Mesenchymal stem cell (in vitro differentiated cells and primary cell): ENCODE measurements at regions not wholly inside any gene's neighbourhood (a gene's known extent, or its start where the extent isn't known, plus 50 kb on each side); places are given as distances from the start of the nearest gene placed in this dataset.

Experiments used
- DNase-seq: peaks from one replicate; pipeline ENCODE4 v3.0.0-alpha.2; 2013
- H2AFZ ChIP-seq: one replicate; pipeline ENCODE4 v1.6.1; 2013; ENCODE audit warnings: low read depth, mild to moderate bottlenecking, control low read depth, inconsistent platforms, low read length, moderate library complexity
- H2AK5ac ChIP-seq: 2 replicates; pipeline ENCODE4 v1.6.1; 2013; ENCODE audit warnings: low read length, moderate library complexity, mild to moderate bottlenecking, inconsistent platforms; ENCODE audit not compliant: severe bottlenecking
- H2BK120ac ChIP-seq: one replicate; pipeline ENCODE4 v1.6.1; 2013; ENCODE audit warnings: low read depth, mild to moderate bottlenecking, inconsistent platforms, low read length, moderate library complexity
- H2BK12ac ChIP-seq, 2 experiments: one replicate each; pipeline ENCODE4 v1.6.1; 2013; ENCODE audit warnings: inconsistent platforms in 2 of 2, low read length in 2 of 2, mild to moderate bottlenecking in 2 of 2, moderate library complexity in 2 of 2, control low read depth in 1 of 2
- H2BK15ac ChIP-seq: one replicate; pipeline ENCODE4 v1.6.1; 2013; ENCODE audit warnings: mild to moderate bottlenecking, low read depth, inconsistent platforms; ENCODE audit not compliant: poor library complexity, severe bottlenecking
- H2BK5ac ChIP-seq: 2 replicates; pipeline ENCODE4 v1.6.1; 2013; ENCODE audit warnings: low read depth, mild to moderate bottlenecking, low read length, control low read depth, inconsistent platforms; ENCODE audit not compliant: poor library complexity, severe bottlenecking
- H3K14ac ChIP-seq, 2 experiments: one replicate each; pipeline ENCODE4 v1.6.1; 2013; ENCODE audit warnings: inconsistent platforms in 2 of 2, low read length in 2 of 2, control low read depth in 1 of 2, mild to moderate bottlenecking in 1 of 2, moderate library complexity in 1 of 2
- H3K18ac ChIP-seq, 2 experiments: one replicate each; pipeline ENCODE4 v1.6.1; 2013; ENCODE audit warnings: inconsistent platforms in 2 of 2, low read length in 2 of 2, control low read depth in 1 of 2, low read depth in 1 of 2, mild to moderate bottlenecking in 1 of 2
- H3K23ac ChIP-seq, 2 experiments: one replicate each; pipeline ENCODE4 v1.6.1; 2013; ENCODE audit warnings: inconsistent platforms in 2 of 2, low read length in 2 of 2, mild to moderate bottlenecking in 2 of 2, moderate library complexity in 2 of 2, control low read depth in 1 of 2
- H3K27ac ChIP-seq: 2 replicates; pipeline ENCODE4 v1.5.1; 2013; ENCODE audit warnings: mild to moderate bottlenecking, moderate library complexity, low read length, control low read depth, inconsistent platforms; ENCODE audit not compliant: poor library complexity, severe bottlenecking
- H3K27me3 ChIP-seq, 2 experiments: 2 replicates each; pipeline versions ENCODE4 v1.6.1 to v1.7.0; 2013; ENCODE audit warnings: low read length in 2 of 2, mild to moderate bottlenecking in 2 of 2, moderate library complexity in 2 of 2, control low read depth in 1 of 2, inconsistent platforms in 1 of 2; ENCODE audit not compliant: control insufficient read depth in 1 of 2, insufficient read depth in 1 of 2
- H3K36me3 ChIP-seq, 2 experiments: 2 replicates each; pipeline versions ENCODE4 v1.6.1 to v1.7.0; 2013; ENCODE audit warnings: low read length in 2 of 2, control low read depth in 1 of 2, inconsistent platforms in 1 of 2, low read depth in 1 of 2, mild to moderate bottlenecking in 1 of 2; ENCODE audit not compliant: insufficient read depth in 2 of 2, control insufficient read depth in 1 of 2
- H3K4ac ChIP-seq, 2 experiments: one replicate each; pipeline ENCODE4 v1.6.1; 2013; ENCODE audit warnings: inconsistent platforms in 2 of 2, low read length in 2 of 2, mild to moderate bottlenecking in 2 of 2, moderate library complexity in 2 of 2, control low read depth in 1 of 2, low read depth in 1 of 2
- H3K4me1 ChIP-seq: 2 replicates; pipeline ENCODE4 v1.6.1; 2013; ENCODE audit warnings: low read depth, low read length, control low read depth; ENCODE audit not compliant: control insufficient read depth, insufficient read depth
- H3K4me2 ChIP-seq: 2 replicates; pipeline ENCODE4 v1.6.1; 2013; ENCODE audit warnings: low read length, mild to moderate bottlenecking, inconsistent platforms; ENCODE audit not compliant: poor library complexity, severe bottlenecking
- H3K4me3 ChIP-seq, 2 experiments: 2 replicates each; pipeline versions ENCODE4 v1.5.1 to v1.7.0; 2013; ENCODE audit warnings: low read length in 2 of 2, mild to moderate bottlenecking in 2 of 2, control low read depth in 1 of 2, low read depth in 1 of 2; ENCODE audit not compliant: insufficient read depth in 1 of 2
- H3K79me1 ChIP-seq: replicated peaks from 2 replicates; pipeline ENCODE4 v1.6.1; 2013; ENCODE audit warnings: mild to moderate bottlenecking, control low read depth, low read length, inconsistent platforms; ENCODE audit not compliant: poor library complexity, severe bottlenecking
- H3K9ac ChIP-seq: 2 replicates; pipeline ENCODE4 v1.7.0; 2013; ENCODE audit warnings: mild to moderate bottlenecking, low read length, moderate library complexity
- H3K9me3 ChIP-seq: 2 replicates; pipeline ENCODE4 v1.7.0; 2013; ENCODE audit warnings: mild to moderate bottlenecking, low read length; ENCODE audit not compliant: control insufficient read depth
- H4K8ac ChIP-seq: one replicate; pipeline ENCODE4 v1.6.1; 2013; ENCODE audit warnings: inconsistent platforms, mild to moderate bottlenecking, low read length, moderate library complexity
- H4K91ac ChIP-seq: one replicate; pipeline ENCODE4 v1.6.1; 2013; ENCODE audit warnings: mild to moderate bottlenecking, low read length, inconsistent platforms
- WGBS: methylation state at CpG from one replicate; pipeline ENCODE4 v1.1.7; 2013; ENCODE audit warnings: mixed read lengths; 5-methylcytosine and 5-hydroxymethylcytosine counted together

GRCh38 chr20:40223810-40224209 lies 465.2 kb downstream of the MAFB start:
- Histone ChIP-seq H3K27ac (no peak overlapping the region), H3K4me3 (no peak overlapping the region), H2AK5ac (no peak overlapping the region), H3K79me1 (no peaks in the 10 kb centered on the region), H3K23ac (no peak overlapping the region), H3K27me3 (peaks cover 0 to 18% of the 10 kb centered on the region in 2 experiments), H4K91ac (no peak overlapping the region), H3K9me3 (no peaks in the 10 kb centered on the region), H3K4ac (no peak overlapping the region), H3K4me2 (no peak overlapping the region), H2BK120ac (no peak overlapping the region), H4K8ac (no peak overlapping the region), H2BK12ac (no peak overlapping the region), H2BK15ac (no peak overlapping the region), H2BK5ac (no peak overlapping the region), H3K4me1 (no peaks in the 10 kb centered on the region), H3K36me3 (no peaks in the 10 kb centered on the region), H3K14ac (no peak overlapping the region), H3K9ac (no peak overlapping the region), H3K18ac (no peak overlapping the region), H2AFZ (no peak overlapping the region)
- no peak for DNase-seq
- 100% methylated on average over 2 of the region's 3 CpGs for WGBS

GRCh38 chr20:40218971-40219370 lies 470.1 kb downstream of the MAFB start:
- H3K27ac ChIP-seq, result no peak overlapping the region
- no peak overlapping the region for H4K91ac ChIP-seq
- no peaks in the 10 kb centered on the region for H3K36me3 ChIP-seq
- H3K23ac ChIP-seq, result no peak overlapping the region
- peaks cover 0 to 9% of the 10 kb centered on the region in 2 experiments for H3K27me3 ChIP-seq
- no peak for DNase-seq
- no peak overlapping the region for H2AK5ac ChIP-seq
- H2BK5ac ChIP-seq, result no peak overlapping the region
- WGBS, result 62% methylated on average over 2 of the region's 2 CpGs
- no peak overlapping the region for H3K4me3 ChIP-seq
- H3K18ac ChIP-seq, result no peak overlapping the region
- H3K9me3 ChIP-seq, result no peaks in the 10 kb centered on the region
- H2BK120ac ChIP-seq, result no peak overlapping the region
- no peak overlapping the region for H3K4me2 ChIP-seq
- H3K4ac ChIP-seq, result no peak overlapping the region
- no peak overlapping the region for H3K9ac ChIP-seq
- H3K4me1 ChIP-seq, result no peaks in the 10 kb centered on the region
- no peak overlapping the region for H2BK12ac ChIP-seq
- H2AFZ ChIP-seq, result no peak overlapping the region
- no peaks in the 10 kb centered on the region for H3K79me1 ChIP-seq
- H2BK15ac ChIP-seq, result no peak overlapping the region
- no peak overlapping the region for H4K8ac ChIP-seq
- H3K14ac ChIP-seq, result no peak overlapping the region

GRCh38 chr20:40218316-40218969 lies 470.6 kb downstream of the MAFB start:
- no peak overlapping the region for H2BK12ac ChIP-seq
- H2BK5ac ChIP-seq, result no peak overlapping the region
- no peak overlapping the region for H3K27ac ChIP-seq
- H3K23ac ChIP-seq, result no peak overlapping the region
- H3K9me3 ChIP-seq, result no peaks in the 10 kb centered on the region
- no peaks in the 10 kb centered on the region for H3K4me1 ChIP-seq
- no peak overlapping the region for H4K8ac ChIP-seq
- no peak overlapping the region for H2AFZ ChIP-seq
- H3K14ac ChIP-seq, result no peak overlapping the region
- peaks cover 0 to 9% of the 10 kb centered on the region in 2 experiments for H3K27me3 ChIP-seq
- no peak overlapping the region for H3K4me3 ChIP-seq
- 15% methylated on average over 7 of the region's 7 CpGs for WGBS
- no peak for DNase-seq
- no peak overlapping the region for H3K9ac ChIP-seq
- no peak overlapping the region for H2BK120ac ChIP-seq
- no peak overlapping the region for H3K18ac ChIP-seq
- no peak overlapping the region for H2BK15ac ChIP-seq
- H3K4ac ChIP-seq, result no peak overlapping the region
- no peak overlapping the region for H2AK5ac ChIP-seq
- H4K91ac ChIP-seq, result no peak overlapping the region
- no peak overlapping the region for H3K4me2 ChIP-seq
- H3K36me3 ChIP-seq, result no peaks in the 10 kb centered on the region
- H3K79me1 ChIP-seq, result no peaks in the 10 kb centered on the region

GRCh38 chr20:40207655-40208054 lies 481.4 kb downstream of the MAFB start:
- Histone ChIP-seq H3K14ac (no peak overlapping the region), H3K4me3 (no peak overlapping the region), H3K27ac (no peak overlapping the region), H2BK120ac (no peak overlapping the region), H3K36me3 (no peaks in the 10 kb centered on the region), H3K23ac (no peak overlapping the region), H3K79me1 (no peaks in the 10 kb centered on the region), H3K27me3 (no peaks in the 10 kb centered on the region), H2AK5ac (no peak overlapping the region), H3K4me2 (no peak overlapping the region), H2BK12ac (no peak overlapping the region), H4K91ac (no peak overlapping the region), H2BK5ac (no peak overlapping the region), H3K9ac (no peak overlapping the region), H3K4me1 (no peaks in the 10 kb centered on the region), H2BK15ac (no peak overlapping the region), H3K9me3 (no peaks in the 10 kb centered on the region), H4K8ac (no peak overlapping the region), H3K18ac (no peak overlapping the region), H3K4ac (no peak overlapping the region), H2AFZ (no peak overlapping the region)
- WGBS, result 83% methylated on average over 1 of the region's 1 CpG
- DNase-seq, result no peak
